ENCODE measurements at regions not wholly inside any gene's neighbourhood (a gene's known extent, or its start where the extent isn't known, plus 50 kb on each side); places are given as distances from the start of the nearest gene placed in this dataset.

DNA sequence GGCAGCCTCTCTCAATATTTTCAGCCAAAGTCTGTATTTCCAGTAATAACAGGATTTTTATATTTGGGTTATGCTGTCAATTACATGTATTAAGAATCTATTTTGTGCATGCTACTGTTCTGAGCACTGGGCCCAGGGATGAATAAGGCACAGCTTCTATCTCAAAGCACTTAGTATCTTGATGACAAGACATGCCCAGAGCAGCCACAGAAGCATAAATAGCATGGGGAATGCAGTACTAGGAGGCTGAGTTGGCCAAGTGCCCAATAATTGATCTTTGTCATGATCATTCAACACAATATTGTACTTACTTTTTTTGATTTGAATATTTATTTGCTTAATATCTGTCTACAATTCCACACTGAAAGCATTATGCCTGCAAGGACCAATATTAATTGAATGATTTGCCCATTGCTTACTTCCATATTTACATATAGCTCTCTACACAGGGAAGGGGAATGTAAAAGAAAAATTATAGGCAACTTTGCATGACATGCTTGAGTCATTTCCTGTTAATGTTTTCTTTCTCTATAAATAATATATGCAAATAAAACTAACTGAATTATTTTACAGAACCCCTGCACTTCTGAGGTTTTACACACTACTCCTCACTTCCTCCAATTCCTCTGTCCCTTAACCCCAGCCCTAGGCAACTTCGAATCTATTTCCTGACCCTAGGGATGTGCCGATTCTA lies 298.9 kb upstream of the BMP2 start:
- H3K79me1 ChIP-seq (ENCODE audit: low read depth, low read length): no peaks in the 10 kb centered on the region
- no CpG with 5 or more reads among the region's 2 CpGs for WGBS, 2 donors (ENCODE audit: extremely low coverage in 2 of 2, insufficient read length in 2 of 2, insufficient replicate concordance in 1 of 2)
- no peak overlapping the region for H2BK120ac ChIP-seq (ENCODE audit: low read depth, low read length)

DNA sequence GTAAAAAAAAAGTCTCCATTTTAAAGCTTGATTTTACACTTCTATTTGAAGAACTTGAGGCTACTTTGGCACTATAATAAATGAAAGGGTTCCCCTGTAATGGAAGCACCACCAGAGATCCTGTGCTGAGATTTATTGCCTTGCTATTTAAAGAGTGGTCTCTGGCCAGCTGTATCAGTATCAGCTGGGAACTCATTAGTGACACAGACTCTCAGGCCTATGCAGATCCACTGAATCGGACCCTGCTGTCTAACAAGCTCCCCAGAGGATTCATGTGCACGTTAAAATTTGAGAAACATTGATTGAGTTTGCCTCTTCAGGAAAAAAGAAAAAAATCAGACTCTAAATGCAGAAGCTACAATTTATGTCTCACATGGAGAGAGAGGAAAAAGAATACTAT lies 299.9 kb upstream of the BMP2 start:
- Histone ChIP-seq H3K4me2 (ENCODE audit: insufficient read depth, low read length, poor library complexity, severe bottlenecking) (no peak overlapping the region), H3K4ac (ENCODE audit: low read length) (no peak overlapping the region), H3K14ac (ENCODE audit: low read length) (no peak overlapping the region), H3K79me1 (ENCODE audit: low read depth, low read length) (no peaks in the 10 kb centered on the region), H3K36me3 (replicated peaks in 1 of 2; ENCODE audit: control insufficient read depth in 2 of 2, insufficient read depth in 2 of 2, low read length in 2 of 2) (no peaks in the 10 kb centered on the region), H2BK12ac (ENCODE audit: low read length) (no peak overlapping the region), H3K18ac (ENCODE audit: low read length) (no peak overlapping the region), H3K27me3 (ENCODE audit: control insufficient read depth in 3 of 3, insufficient read depth in 3 of 3, low read depth in 1 of 3, low read length in 3 of 3) (no peaks in the 10 kb centered on the region), H2BK120ac (ENCODE audit: low read depth, low read length) (no peak overlapping the region), H3K9ac (ENCODE audit: low read depth, low read length, poor library complexity) (no peak overlapping the region), H2AK5ac (ENCODE audit: low read depth, low read length) (no peak overlapping the region), H3K23ac (ENCODE audit: low read depth, low read length, poor library complexity) (no peak overlapping the region), H3K4me1 (ENCODE audit: control insufficient read depth in 2 of 2, insufficient read depth in 1 of 2, low read depth in 1 of 2, low read length in 2 of 2) (no peaks in the 10 kb centered on the region), H4K91ac (ENCODE audit: low read depth, low read length, poor library complexity) (no peak overlapping the region), H3K9me3 (replicated peaks in 1 of 2; ENCODE audit: control insufficient read depth in 2 of 2, insufficient read depth in 1 of 2, low read depth in 1 of 2, low read length in 2 of 2) (no peaks in the 10 kb centered on the region), H3K4me3 (ENCODE audit: low read length in 2 of 2) (no peak overlapping the region), H2BK5ac (ENCODE audit: low read length) (no peak overlapping the region), H3K27ac (replicated peaks; ENCODE audit: low read length) (no peak overlapping the region), H2BK15ac (ENCODE audit: low read length) (no peak overlapping the region), H4K8ac (ENCODE audit: low read depth, low read length) (no peak overlapping the region), H2AFZ (ENCODE audit: low read length) (no peak overlapping the region)
- no CpG with 5 or more reads among the region's 2 CpGs for WGBS, 2 donors (ENCODE audit: extremely low coverage in 2 of 2, insufficient read length in 2 of 2, insufficient replicate concordance in 1 of 2)
- DNase-seq (ENCODE audit: low spot score): no peak

More for the DNA sequence above, 298.9 kb upstream of the BMP2 start:
- no peak overlapping the region for H3K27ac ChIP-seq (replicated peaks; ENCODE audit: low read length)
- no peak overlapping the region for H4K8ac ChIP-seq (ENCODE audit: low read depth, low read length)
- H2BK12ac ChIP-seq (ENCODE audit: low read length): no peak overlapping the region
- DNase-seq (ENCODE audit: low spot score): no peak
- no peak overlapping the region for H2BK5ac ChIP-seq (ENCODE audit: low read length)
- no peaks in the 10 kb centered on the region for H3K36me3 ChIP-seq (replicated peaks in 1 of 2; ENCODE audit: control insufficient read depth in 2 of 2, insufficient read depth in 2 of 2, low read length in 2 of 2)
- H2AK5ac ChIP-seq (ENCODE audit: low read depth, low read length): no peak overlapping the region
- H3K4me1 ChIP-seq (ENCODE audit: control insufficient read depth in 2 of 2, insufficient read depth in 1 of 2, low read depth in 1 of 2, low read length in 2 of 2): no peaks in the 10 kb centered on the region
- no peaks in the 10 kb centered on the region for H3K9me3 ChIP-seq (replicated peaks in 1 of 2; ENCODE audit: control insufficient read depth in 2 of 2, insufficient read depth in 1 of 2, low read depth in 1 of 2, low read length in 2 of 2)
- no peak overlapping the region for H3K4ac ChIP-seq (ENCODE audit: low read length)
- no peaks in the 10 kb centered on the region for H3K27me3 ChIP-seq (ENCODE audit: control insufficient read depth in 3 of 3, insufficient read depth in 3 of 3, low read depth in 1 of 3, low read length in 3 of 3)
- no peak overlapping the region for H2AFZ ChIP-seq (ENCODE audit: low read length)
- H4K91ac ChIP-seq (ENCODE audit: low read depth, low read length, poor library complexity): no peak overlapping the region
- H2BK15ac ChIP-seq (ENCODE audit: low read length): no peak overlapping the region
- no peak overlapping the region for H3K14ac ChIP-seq (ENCODE audit: low read length)
- no peak overlapping the region for H3K4me3 ChIP-seq (ENCODE audit: low read length in 2 of 2)
- no peak overlapping the region for H3K9ac ChIP-seq (ENCODE audit: low read depth, low read length, poor library complexity)
- H3K18ac ChIP-seq (ENCODE audit: low read length): no peak overlapping the region
- no peak overlapping the region for H3K4me2 ChIP-seq (ENCODE audit: insufficient read depth, low read length, poor library complexity, severe bottlenecking)
- H3K23ac ChIP-seq (ENCODE audit: low read depth, low read length, poor library complexity): no peak overlapping the region

DNA sequence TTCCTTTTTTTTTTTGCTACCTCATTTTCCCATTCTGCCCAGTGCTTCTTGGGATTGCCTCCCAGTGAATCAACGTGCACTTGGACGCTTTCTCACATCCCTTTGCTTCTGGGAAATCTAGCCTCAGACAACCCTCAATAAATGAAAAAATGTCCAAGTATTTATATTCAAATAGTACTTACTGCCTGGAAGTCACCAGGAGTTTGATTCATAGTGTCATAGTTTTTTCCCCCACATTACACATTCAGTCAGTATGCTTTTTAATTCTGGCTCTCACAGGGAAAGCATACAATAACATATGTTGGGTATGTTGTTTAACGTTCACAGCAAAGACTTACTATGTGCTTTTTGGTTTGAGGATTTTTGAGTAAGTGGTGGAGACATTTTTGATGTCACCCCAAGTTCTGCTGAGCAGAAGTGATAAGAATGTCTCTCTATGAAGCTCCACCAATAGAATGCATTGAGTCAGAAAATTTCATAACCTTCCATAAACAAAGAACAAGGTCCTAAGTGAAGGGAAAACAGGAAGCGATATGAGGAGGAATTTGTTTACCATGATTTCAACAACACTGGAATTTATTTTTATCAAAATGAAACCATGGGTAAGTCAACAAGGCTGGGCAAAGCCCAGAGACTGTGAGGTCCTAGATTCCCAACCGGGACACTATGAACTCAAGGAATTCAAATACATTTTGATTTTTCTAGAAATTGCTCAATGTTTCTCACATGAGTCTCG lies 301.2 kb upstream of the BMP2 start:
- H2AK5ac ChIP-seq (ENCODE audit: low read depth, low read length): no peak overlapping the region

GRCh38 chr20:6450841-6451240 lies 316.6 kb upstream of the BMP2 start:
- H3K9ac ChIP-seq (ENCODE audit: low read depth, low read length, poor library complexity): no peak overlapping the region
- H3K27me3 ChIP-seq (ENCODE audit: control insufficient read depth in 3 of 3, insufficient read depth in 3 of 3, low read depth in 1 of 3, low read length in 3 of 3): no peaks in the 10 kb centered on the region
- no peak overlapping the region for H4K8ac ChIP-seq (ENCODE audit: low read depth, low read length)
- H3K4me3 ChIP-seq (ENCODE audit: low read length in 2 of 2): no peak overlapping the region
- no peak overlapping the region for H3K18ac ChIP-seq (ENCODE audit: low read length)
- DNase-seq (ENCODE audit: low spot score): no peak
- H4K91ac ChIP-seq (ENCODE audit: low read depth, low read length, poor library complexity): no peak overlapping the region
- no peak overlapping the region for H3K23ac ChIP-seq (ENCODE audit: low read depth, low read length, poor library complexity)
- no peak overlapping the region for H3K14ac ChIP-seq (ENCODE audit: low read length)
- no peaks in the 10 kb centered on the region for H3K36me3 ChIP-seq (replicated peaks in 1 of 2; ENCODE audit: control insufficient read depth in 2 of 2, insufficient read depth in 2 of 2, low read length in 2 of 2)
- no peaks in the 10 kb centered on the region for H3K79me1 ChIP-seq (ENCODE audit: low read depth, low read length)
- H2BK12ac ChIP-seq (ENCODE audit: low read length): no peak overlapping the region
- H2BK5ac ChIP-seq (ENCODE audit: low read length): no peak overlapping the region
- H2AK5ac ChIP-seq (ENCODE audit: low read depth, low read length): no peak overlapping the region
- no peak overlapping the region for H3K4ac ChIP-seq (ENCODE audit: low read length)
- WGBS, 2 donors (ENCODE audit: extremely low coverage in 2 of 2, insufficient read length in 2 of 2, insufficient replicate concordance in 1 of 2): no CpG with 5 or more reads among the region's 4 CpGs
- H2AFZ ChIP-seq (ENCODE audit: low read length): no peak overlapping the region
- no peak overlapping the region for H2BK120ac ChIP-seq (ENCODE audit: low read depth, low read length)
- H3K4me1 ChIP-seq (ENCODE audit: control insufficient read depth in 2 of 2, insufficient read depth in 1 of 2, low read depth in 1 of 2, low read length in 2 of 2): no peaks in the 10 kb centered on the region
- no peaks in the 10 kb centered on the region for H3K9me3 ChIP-seq (replicated peaks in 1 of 2; ENCODE audit: control insufficient read depth in 2 of 2, insufficient read depth in 1 of 2, low read depth in 1 of 2, low read length in 2 of 2)
- no peak overlapping the region for H3K27ac ChIP-seq (replicated peaks; ENCODE audit: low read length)
- no peak overlapping the region for H2BK15ac ChIP-seq (ENCODE audit: low read length)
- no peak overlapping the region for H3K4me2 ChIP-seq (ENCODE audit: insufficient read depth, low read length, poor library complexity, severe bottlenecking)

More for the DNA sequence above, 301.2 kb upstream of the BMP2 start:
- H3K4ac ChIP-seq (ENCODE audit: low read length): no peak overlapping the region
- H4K8ac ChIP-seq (ENCODE audit: low read depth, low read length): no peak overlapping the region
- H3K9me3 ChIP-seq (replicated peaks in 1 of 2; ENCODE audit: control insufficient read depth in 2 of 2, insufficient read depth in 1 of 2, low read depth in 1 of 2, low read length in 2 of 2): no peaks in the 10 kb centered on the region
- H3K23ac ChIP-seq (ENCODE audit: low read depth, low read length, poor library complexity): no peak overlapping the region
- no peak overlapping the region for H2AFZ ChIP-seq (ENCODE audit: low read length)
- no peaks in the 10 kb centered on the region for H3K36me3 ChIP-seq (replicated peaks in 1 of 2; ENCODE audit: control insufficient read depth in 2 of 2, insufficient read depth in 2 of 2, low read length in 2 of 2)
- no peak overlapping the region for H4K91ac ChIP-seq (ENCODE audit: low read depth, low read length, poor library complexity)
- no peak overlapping the region for H3K14ac ChIP-seq (ENCODE audit: low read length)
- no peak overlapping the region for H2BK15ac ChIP-seq (ENCODE audit: low read length)
- H3K4me2 ChIP-seq (ENCODE audit: insufficient read depth, low read length, poor library complexity, severe bottlenecking): no peak overlapping the region
- H3K18ac ChIP-seq (ENCODE audit: low read length): no peak overlapping the region
- no peak overlapping the region for H2BK12ac ChIP-seq (ENCODE audit: low read length)
- H3K9ac ChIP-seq (ENCODE audit: low read depth, low read length, poor library complexity): no peak overlapping the region
- no peaks in the 10 kb centered on the region for H3K27me3 ChIP-seq (ENCODE audit: control insufficient read depth in 3 of 3, insufficient read depth in 3 of 3, low read depth in 1 of 3, low read length in 3 of 3)
- WGBS, 2 donors (ENCODE audit: extremely low coverage in 2 of 2, insufficient read length in 2 of 2, insufficient replicate concordance in 1 of 2): no CpG with 5 or more reads among the region's 6 CpGs
- H2BK5ac ChIP-seq (ENCODE audit: low read length): no peak overlapping the region
- no peaks in the 10 kb centered on the region for H3K79me1 ChIP-seq (ENCODE audit: low read depth, low read length)
- DNase-seq (ENCODE audit: low spot score): no peak
- no peak overlapping the region for H2BK120ac ChIP-seq (ENCODE audit: low read depth, low read length)
- no peak overlapping the region for H3K4me3 ChIP-seq (ENCODE audit: low read length in 2 of 2)
- H3K27ac ChIP-seq (replicated peaks; ENCODE audit: low read length): no peak overlapping the region
- no peaks in the 10 kb centered on the region for H3K4me1 ChIP-seq (ENCODE audit: control insufficient read depth in 2 of 2, insufficient read depth in 1 of 2, low read depth in 1 of 2, low read length in 2 of 2)
